H9 (cell line): ENCODE measurements at regions not wholly inside any gene's neighbourhood (a gene's known extent, or its start where the extent isn't known, plus 50 kb on each side); places are given as distances from the start of the nearest gene placed in this dataset.

Experiments used
- DNase-seq: peaks from one replicate; pipeline ENCODE4 v3.0.0-alpha.2; 2017
- H2AFZ ChIP-seq: one replicate; pipeline ENCODE4 v1.6.1; 2013; ENCODE audit warnings: mild to moderate bottlenecking, low read length, control low read depth, moderate library complexity
- H2AK5ac ChIP-seq: 2 replicates; pipeline ENCODE4 v1.6.1; 2013; ENCODE audit warnings: low read length, control low read depth, mixed read lengths; ENCODE audit not compliant: insufficient read length
- H2BK120ac ChIP-seq: one replicate; pipeline ENCODE4 v1.6.1; 2013; ENCODE audit warnings: low read depth, mild to moderate bottlenecking, low read length, control low read depth, inconsistent platforms; ENCODE audit not compliant: poor library complexity, severe bottlenecking
- H2BK12ac ChIP-seq: 2 replicates; pipeline ENCODE4 v1.6.1; 2013; ENCODE audit warnings: low read length, control low read depth, mixed read lengths, low read depth; ENCODE audit not compliant: insufficient read length
- H2BK15ac ChIP-seq: 2 replicates; pipeline ENCODE4 v1.6.1; 2013; ENCODE audit warnings: low read depth, low read length, control low read depth
- H2BK20ac ChIP-seq: one replicate; pipeline ENCODE4 v1.6.1; 2013; ENCODE audit warnings: low read depth, mild to moderate bottlenecking, low read length, control low read depth, inconsistent platforms; ENCODE audit not compliant: poor library complexity, severe bottlenecking
- H2BK5ac ChIP-seq: 2 replicates; pipeline ENCODE4 v1.6.1; 2013; ENCODE audit warnings: low read length, control low read depth, mixed read lengths; ENCODE audit not compliant: insufficient read length
- H3K14ac ChIP-seq: 2 replicates; pipeline ENCODE4 v1.6.1; 2013; ENCODE audit warnings: low read length, control low read depth; ENCODE audit not compliant: insufficient read depth
- H3K18ac ChIP-seq: 2 replicates; pipeline ENCODE4 v1.6.1; 2013; ENCODE audit warnings: low read depth, mild to moderate bottlenecking, mixed read lengths, low read length, control low read depth; ENCODE audit not compliant: insufficient read length
- H3K23ac ChIP-seq: 2 replicates; pipeline ENCODE4 v1.6.1; 2013; ENCODE audit warnings: low read length, control low read depth, mixed read lengths, low read depth; ENCODE audit not compliant: insufficient read length
- H3K23me2 ChIP-seq: 2 replicates; pipeline ENCODE4 v1.6.1; 2013; ENCODE audit warnings: low read depth, mild to moderate bottlenecking, mixed read lengths, low read length, control low read depth; ENCODE audit not compliant: insufficient read length, poor library complexity, severe bottlenecking
- H3K27ac ChIP-seq: 2 replicates; pipeline ENCODE4 v1.5.1; 2013; ENCODE audit warnings: low read length, control low read depth, mixed read lengths, low read depth; ENCODE audit not compliant: insufficient read length
- H3K27me3 ChIP-seq: 2 replicates; pipeline ENCODE4 v1.6.1; 2013; ENCODE audit warnings: low read length, control low read depth, inconsistent platforms; ENCODE audit not compliant: insufficient read depth
- H3K4ac ChIP-seq: 2 replicates; pipeline ENCODE4 v1.6.1; 2013; ENCODE audit warnings: low read depth, mild to moderate bottlenecking, control low read depth, inconsistent platforms, low read length, moderate library complexity
- H3K4me1 ChIP-seq: 2 replicates; pipeline ENCODE4 v1.6.1; 2013; ENCODE audit warnings: low read length, control low read depth, inconsistent platforms; ENCODE audit not compliant: insufficient read depth
- H3K4me2 ChIP-seq: 2 replicates; pipeline ENCODE4 v1.6.1; 2013; ENCODE audit warnings: low read length, control low read depth, mixed read lengths; ENCODE audit not compliant: insufficient read length, insufficient read depth
- H3K56ac ChIP-seq: 2 replicates; pipeline ENCODE4 v1.6.1; 2013; ENCODE audit warnings: low read depth, mild to moderate bottlenecking, mixed read lengths, low read length, control low read depth; ENCODE audit not compliant: insufficient read length
- H3K79me1 ChIP-seq: 2 replicates; pipeline ENCODE4 v1.6.1; 2013; ENCODE audit warnings: low read depth, mild to moderate bottlenecking, moderate library complexity, low read length, control low read depth, inconsistent platforms; ENCODE audit not compliant: insufficient read depth, poor library complexity, severe bottlenecking
- H3K79me2 ChIP-seq: 2 replicates; pipeline ENCODE4 v1.6.1; 2013; ENCODE audit warnings: low read length, control low read depth, inconsistent platforms; ENCODE audit not compliant: insufficient read depth
- H3K9ac ChIP-seq: 2 replicates; pipeline ENCODE4 v1.6.1; 2013; ENCODE audit warnings: low read length, control low read depth, mixed read lengths; ENCODE audit not compliant: insufficient read length; ENCODE audit errors: extremely low read depth
- H3K9me3 ChIP-seq: one replicate; pipeline ENCODE4 v1.6.1; 2013; ENCODE audit warnings: low read depth, low read length, inconsistent platforms; ENCODE audit not compliant: control insufficient read depth
- H3T11ph ChIP-seq: one replicate; pipeline ENCODE4 v1.6.1; 2013; ENCODE audit warnings: mild to moderate bottlenecking, low read length, control low read depth, inconsistent platforms
- H4K20me1 ChIP-seq: one replicate; pipeline ENCODE4 v1.6.1; 2013; ENCODE audit not compliant: control insufficient read depth, insufficient read length, insufficient read depth
- H4K5ac ChIP-seq: 2 replicates; pipeline ENCODE4 v1.6.1; 2013; ENCODE audit warnings: low read depth, mild to moderate bottlenecking, mixed read lengths, low read length, control low read depth; ENCODE audit not compliant: insufficient read length
- H4K8ac ChIP-seq: replicated peaks from 2 replicates; pipeline ENCODE4 v1.6.1; 2013; ENCODE audit warnings: low read length, control low read depth, mixed read lengths, low read depth; ENCODE audit not compliant: insufficient read length
- H4K91ac ChIP-seq: 2 replicates; pipeline ENCODE4 v1.6.1; 2013; ENCODE audit warnings: low read depth, mild to moderate bottlenecking, moderate library complexity, mixed read lengths, low read length, control low read depth; ENCODE audit not compliant: insufficient read length
- H3K27ac Mint-ChIP-seq, 3 experiments: 2 replicates in 2 of 3; 3 replicates in 1 of 3; pipeline ENCODE4 v1.8.0; 2020 to 2021; ENCODE audit warnings: mixed read lengths in 3 of 3, mild to moderate bottlenecking in 1 of 3, moderate library complexity in 1 of 3
- H3K27me3 Mint-ChIP-seq: 2 replicates; pipeline ENCODE4 v1.8.0; 2021; ENCODE audit warnings: low read depth, mild to moderate bottlenecking, moderate library complexity, mixed read lengths
- H3K36me3 Mint-ChIP-seq, 3 experiments: 2 replicates in 2 of 3; 3 replicates in 1 of 3; pipeline ENCODE4 v1.8.0; 2020 to 2021; ENCODE audit warnings: low read depth in 3 of 3, mixed read lengths in 3 of 3; ENCODE audit not compliant: insufficient read depth in 1 of 3
- H3K4me1 Mint-ChIP-seq, 2 experiments: 2 replicates each; pipeline ENCODE4 v1.8.0; 2020; ENCODE audit warnings: mixed read lengths in 2 of 2
- H3K4me3 Mint-ChIP-seq, 2 experiments: 2 replicates in 1 of 2; 3 replicates in 1 of 2; pipeline ENCODE4 v1.8.0; 2020 to 2021; ENCODE audit warnings: mild to moderate bottlenecking in 2 of 2, mixed read lengths in 2 of 2, moderate library complexity in 1 of 2
- H3K9me3 Mint-ChIP-seq, 2 experiments: 2 replicates in 1 of 2; 3 replicates in 1 of 2; pipeline ENCODE4 v1.8.0; 2020; ENCODE audit warnings: mild to moderate bottlenecking in 2 of 2, mixed read lengths in 2 of 2, moderate library complexity in 1 of 2
- WGBS: extraction: QIAGEN DNeasy Blood & Tissue Kit; methylation state at CpG from one replicate; pipeline ENCODE4 v1.1.7; 2013; ENCODE audit warnings: missing lambda C conversion rate, low lambda C conversion rate, mixed read lengths; ENCODE audit not compliant: insufficient read length; ENCODE audit errors: extremely low coverage; 5-methylcytosine and 5-hydroxymethylcytosine counted together
- TF ChIP-seq, protein P1 (sequence below): fragments of 200-600 bp; sonication (generic); conservative IDR thresholded peaks from 3 replicates; pipeline ENCODE4 v1.8.0; 2021; ENCODE audit warnings: antibody characterized with exemption, mild to moderate bottlenecking

- Histone ChIP-seq H3K79me1 (no peaks in the 10 kb centered on the region), H3K4ac (no peak overlapping the region), H3K18ac (no peak overlapping the region), H3K9me3 (no peaks in the 10 kb centered on the region), H4K91ac (no peak overlapping the region), H2BK12ac (no peak overlapping the region), H3K4me1 (peaks cover 4% of the 10 kb centered on the region; the same call in 1 of the 2 replicates), H4K5ac (no peak overlapping the region), H3K27me3 (no peaks in the 10 kb centered on the region), H2BK20ac (no peak overlapping the region), H3K79me2 (no peaks in the 10 kb centered on the region), H3K23ac (no peak overlapping the region), H2BK5ac (no peak overlapping the region), H4K8ac (no peak overlapping the region), H2BK15ac (no peak overlapping the region), H4K20me1 (no peaks in the 10 kb centered on the region), H3K23me2 (no peaks in the 10 kb centered on the region), H3K9ac (no peak overlapping the region), H3K27ac (no peak overlapping the region), H3T11ph (no peak overlapping the region), H2BK120ac (no peak overlapping the region), H3K4me2 (no peak overlapping the region), H2AFZ (no peak overlapping the region), H3K14ac (no peak overlapping the region), H3K56ac (no peak overlapping the region), H2AK5ac (no peak overlapping the region)
- H3K4me1 Mint-ChIP-seq = peaks cover 11 to 24% of the 10 kb centered on the region in 2 experiments
- H3K9me3 Mint-ChIP-seq = no peaks in the 10 kb centered on the region
- TF ChIP-seq, protein P1, sequence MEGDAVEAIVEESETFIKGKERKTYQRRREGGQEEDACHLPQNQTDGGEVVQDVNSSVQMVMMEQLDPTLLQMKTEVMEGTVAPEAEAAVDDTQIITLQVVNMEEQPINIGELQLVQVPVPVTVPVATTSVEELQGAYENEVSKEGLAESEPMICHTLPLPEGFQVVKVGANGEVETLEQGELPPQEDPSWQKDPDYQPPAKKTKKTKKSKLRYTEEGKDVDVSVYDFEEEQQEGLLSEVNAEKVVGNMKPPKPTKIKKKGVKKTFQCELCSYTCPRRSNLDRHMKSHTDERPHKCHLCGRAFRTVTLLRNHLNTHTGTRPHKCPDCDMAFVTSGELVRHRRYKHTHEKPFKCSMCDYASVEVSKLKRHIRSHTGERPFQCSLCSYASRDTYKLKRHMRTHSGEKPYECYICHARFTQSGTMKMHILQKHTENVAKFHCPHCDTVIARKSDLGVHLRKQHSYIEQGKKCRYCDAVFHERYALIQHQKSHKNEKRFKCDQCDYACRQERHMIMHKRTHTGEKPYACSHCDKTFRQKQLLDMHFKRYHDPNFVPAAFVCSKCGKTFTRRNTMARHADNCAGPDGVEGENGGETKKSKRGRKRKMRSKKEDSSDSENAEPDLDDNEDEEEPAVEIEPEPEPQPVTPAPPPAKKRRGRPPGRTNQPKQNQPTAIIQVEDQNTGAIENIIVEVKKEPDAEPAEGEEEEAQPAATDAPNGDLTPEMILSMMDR = no peak
- no peak overlapping the region for H3K4me3 Mint-ChIP-seq
- no CpG with 5 or more reads among the region's 4 CpGs for WGBS
- DNase-seq = no peak
- H3K36me3 Mint-ChIP-seq = no peaks in the 10 kb centered on the region
- H3K27me3 Mint-ChIP-seq = peaks cover 4% of the 10 kb centered on the region
- H3K27ac Mint-ChIP-seq = peak overlapping the region in 1 of 3 experiments; percentile 64; a peak in 1 of 7 replicates
Measured at GRCh38 chr12:114812384-114812783, 128.4 kb upstream of the TBX3 start.
